GM23338 (cell line): ENCODE measurements at regions not wholly inside any gene's neighbourhood (a gene's known extent, or its start where the extent isn't known, plus 50 kb on each side); places are given as distances from the start of the nearest gene placed in this dataset.

Source experiments
- ATAC-seq: fragments of 200-7000 bp; cut with Tn5 transposase; 3 replicates; pipeline ENCODE4 v1.9.1; 2020
- DNase-seq: peaks from one replicate; pipeline ENCODE4 v3.0.0-alpha.2; 2015; ENCODE audit warnings: low spot score
- H2AFZ ChIP-seq: fragments of 200-600 bp; sonication (generic); 2 replicates; pipeline ENCODE4 v1.8.0; 2016; ENCODE audit warnings: antibody characterized with exemption, mild to moderate bottlenecking, moderate library complexity
- H3F3A ChIP-seq: fragments of 200-600 bp; sonication (generic); replicated peaks from 2 replicates; pipeline ENCODE4 v1.8.0; 2017; ENCODE audit warnings: antibody characterized with exemption, mixed run types, low read depth
- H3K27ac ChIP-seq: fragments of 200-600 bp; sonication (generic); 2 replicates; pipeline ENCODE4 v1.6.1; 2016; ENCODE audit warnings: low read depth
- H3K27me3 ChIP-seq: fragments of 200-600 bp; sonication (generic); 2 replicates; pipeline ENCODE4 v1.8.0; 2016; ENCODE audit warnings: mild to moderate bottlenecking, mixed run types, moderate library complexity; ENCODE audit not compliant: insufficient read depth
- H3K36me3 ChIP-seq: fragments of 200-600 bp; sonication (generic); 2 replicates; pipeline ENCODE4 v1.8.0; 2016; ENCODE audit warnings: mild to moderate bottlenecking; ENCODE audit not compliant: insufficient read depth
- H3K4me1 ChIP-seq: fragments of 200-600 bp; sonication (generic); 2 replicates; pipeline ENCODE4 v1.8.0; 2016; ENCODE audit warnings: mild to moderate bottlenecking, moderate library complexity; ENCODE audit not compliant: insufficient read depth
- H3K4me2 ChIP-seq: fragments of 200-600 bp; sonication (generic); 2 replicates; pipeline ENCODE4 v1.7.1; 2017; ENCODE audit warnings: mixed run types
- H3K4me3 ChIP-seq: fragments of 200-600 bp; sonication (generic); 2 replicates; pipeline ENCODE4 v1.6.1; 2016; ENCODE audit warnings: mixed run types
- H3K79me2 ChIP-seq: fragments of 200-600 bp; sonication (generic); replicated peaks from 2 replicates; pipeline ENCODE4 v1.8.0; 2017; ENCODE audit warnings: mild to moderate bottlenecking; ENCODE audit not compliant: insufficient read depth
- H3K9me2 ChIP-seq: fragments of 200-600 bp; sonication (generic); 2 replicates; pipeline ENCODE4 v1.8.0; 2017; ENCODE audit not compliant: insufficient read depth
- H4K20me1 ChIP-seq: fragments of 200-600 bp; sonication (generic); replicated peaks from 2 replicates; pipeline ENCODE4 v1.8.0; 2017; ENCODE audit warnings: mild to moderate bottlenecking; ENCODE audit not compliant: insufficient read depth
- H3K27ac Mint-ChIP-seq: 2 replicates; pipeline ENCODE4 v1.8.0; 2020; ENCODE audit warnings: inconsistent platforms, mild to moderate bottlenecking, moderate library complexity, mixed read lengths
- H3K27me3 Mint-ChIP-seq: 3 replicates; pipeline ENCODE4 v1.8.0; 2022; ENCODE audit warnings: low read depth, mild to moderate bottlenecking, moderate library complexity, mixed read lengths, inconsistent platforms; ENCODE audit not compliant: insufficient read depth, poor library complexity
- H3K36me3 Mint-ChIP-seq: 3 replicates; pipeline ENCODE4 v1.8.0; 2021; ENCODE audit warnings: low read depth, mild to moderate bottlenecking, inconsistent platforms, moderate library complexity, mixed read lengths
- H3K4me1 Mint-ChIP-seq: 3 replicates; pipeline ENCODE4 v1.8.0; 2020; ENCODE audit warnings: mild to moderate bottlenecking, inconsistent platforms, mixed read lengths
- H3K4me3 Mint-ChIP-seq: 3 replicates; pipeline ENCODE4 v1.8.0; 2021; ENCODE audit warnings: moderate library complexity, mild to moderate bottlenecking, inconsistent platforms, mixed read lengths
- H3K9me3 Mint-ChIP-seq: 3 replicates; pipeline ENCODE4 v1.8.0; 2020; ENCODE audit warnings: moderate library complexity, mild to moderate bottlenecking, inconsistent platforms, mixed read lengths
- CREB1 ChIP-seq: fragments of 250-450 bp; sonication (Bioruptor Pico); IDR thresholded peaks from 2 replicates; pipeline ENCODE4 v1.5.0; 2020; ENCODE audit warnings: low read depth, mild to moderate bottlenecking, moderate library complexity
- ETS1 ChIP-seq: IDR thresholded peaks from 2 replicates; pipeline ENCODE4 v1.6.1; 2016; ENCODE audit warnings: antibody characterized with exemption
- EZH2 ChIP-seq: fragments of 200-600 bp; sonication (generic); IDR thresholded peaks from one replicate; pipeline ENCODE4 v1.8.0; 2017; ENCODE audit warnings: antibody characterized with exemption, mild to moderate bottlenecking, low read depth; ENCODE audit not compliant: unreplicated experiment
- EZH2phosphoT487 ChIP-seq: fragments of 200-600 bp; sonication (generic); IDR thresholded peaks from one replicate; pipeline ENCODE4 v1.8.1; 2018; ENCODE audit warnings: antibody characterized with exemption; ENCODE audit not compliant: unreplicated experiment
- JUNB ChIP-seq: IDR thresholded peaks from one replicate; pipeline ENCODE4 v1.6.1; 2016; ENCODE audit warnings: antibody characterized with exemption; ENCODE audit not compliant: unreplicated experiment
- NANOG ChIP-seq: IDR thresholded peaks from 2 replicates; pipeline ENCODE4 v1.6.1; 2016; ENCODE audit warnings: antibody characterized with exemption, borderline replicate concordance
- POLR2AphosphoS5 ChIP-seq: IDR thresholded peaks from 2 replicates; pipeline ENCODE4 v1.6.1; 2016; ENCODE audit warnings: antibody characterized with exemption, low read depth
- STAT1 ChIP-seq: IDR thresholded peaks from one replicate; pipeline ENCODE4 v1.6.1; 2016; ENCODE audit warnings: antibody characterized with exemption; ENCODE audit not compliant: unreplicated experiment
- ZNF114 ChIP-seq: fragments of 250-450 bp; sonication (Bioruptor Pico); IDR thresholded peaks from 2 replicates; pipeline ENCODE4 v1.5.0; 2020; ENCODE audit warnings: mild to moderate bottlenecking, moderate library complexity
- ZNF331 ChIP-seq: fragments of 250-450 bp; sonication (Bioruptor Pico); IDR thresholded peaks from 2 replicates; pipeline ENCODE4 v1.5.0; 2020; ENCODE audit warnings: low read depth, mild to moderate bottlenecking, moderate library complexity
- ZNF462 ChIP-seq: fragments of 250-450 bp; sonication (Bioruptor Pico); IDR thresholded peaks from 2 replicates; pipeline ENCODE4 v1.5.0; 2020; ENCODE audit warnings: mild to moderate bottlenecking, moderate library complexity
- TF ChIP-seq, protein P1 (sequence below): IDR thresholded peaks from one replicate; pipeline ENCODE4 v1.6.1; 2018; ENCODE audit warnings: antibody characterized with exemption; ENCODE audit not compliant: unreplicated experiment
- TF ChIP-seq, protein P2 (sequence below), 2 experiments: fragments of 200-600 bp in 1 of 2; sonication (generic) in 1 of 2; conservative IDR thresholded peaks; 2 replicates each; pipeline versions ENCODE4 v1.5.1 to v1.6.1; 2016 to 2017; ENCODE audit warnings: antibody characterized with exemption in 2 of 2, low read depth in 2 of 2, mild to moderate bottlenecking in 2 of 2, moderate library complexity in 1 of 2

DNA sequence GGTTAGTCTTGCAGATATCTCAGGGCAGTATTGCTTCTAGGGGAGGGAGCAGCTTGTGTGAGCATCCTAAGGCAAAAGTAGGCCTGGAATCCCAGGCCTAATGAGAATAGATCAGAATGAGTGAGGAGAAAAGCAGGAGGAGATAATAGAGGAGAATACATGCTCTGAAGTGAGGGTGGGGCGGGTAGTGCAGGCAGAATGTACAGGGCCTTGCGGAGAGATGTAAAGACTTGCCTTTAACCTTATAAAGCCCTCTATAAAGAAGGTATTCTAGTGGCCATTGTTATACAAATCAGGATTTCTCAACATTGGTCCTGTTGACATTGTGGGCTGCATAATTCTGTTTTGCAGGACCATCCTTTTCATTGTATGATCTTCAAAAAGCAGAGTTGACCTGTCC is 855.3 kb downstream of the PCDH7 start:
- Histone ChIP-seq H3K79me2 (no peaks in the 10 kb centered on the region), H3K27ac (no peak overlapping the region), H3K27me3 (no peaks in the 10 kb centered on the region), H2AFZ (no peak overlapping the region), H3K4me2 (no peak overlapping the region), H3K36me3 (no peaks in the 10 kb centered on the region), H3K4me3 (no peak overlapping the region), H3K9me2 (no peaks in the 10 kb centered on the region), H3K4me1 (peaks cover 3% of the 10 kb centered on the region), H3F3A (no peaks in the 10 kb centered on the region), H4K20me1 (no peaks in the 10 kb centered on the region)
- H3K4me3 Mint-ChIP-seq: no peak overlapping the region
- ATAC-seq (peak; percentile 81), DNase-seq (peak; percentile 32)
- no peaks in the 10 kb centered on the region for H3K27me3 Mint-ChIP-seq
- TF ChIP-seq ETS1 (no peak), CREB1 (CRISPR knock-in tag) (no peak), ZNF331 (no peak), JUNB (no peak), ZNF462 (no peak), NANOG (no peak), EZH2 (no peak), STAT1 (no peak), EZH2phosphoT487 (no peak), POLR2AphosphoS5 (no peak), ZNF114 (no peak)
- TF ChIP-seq, protein P1, sequence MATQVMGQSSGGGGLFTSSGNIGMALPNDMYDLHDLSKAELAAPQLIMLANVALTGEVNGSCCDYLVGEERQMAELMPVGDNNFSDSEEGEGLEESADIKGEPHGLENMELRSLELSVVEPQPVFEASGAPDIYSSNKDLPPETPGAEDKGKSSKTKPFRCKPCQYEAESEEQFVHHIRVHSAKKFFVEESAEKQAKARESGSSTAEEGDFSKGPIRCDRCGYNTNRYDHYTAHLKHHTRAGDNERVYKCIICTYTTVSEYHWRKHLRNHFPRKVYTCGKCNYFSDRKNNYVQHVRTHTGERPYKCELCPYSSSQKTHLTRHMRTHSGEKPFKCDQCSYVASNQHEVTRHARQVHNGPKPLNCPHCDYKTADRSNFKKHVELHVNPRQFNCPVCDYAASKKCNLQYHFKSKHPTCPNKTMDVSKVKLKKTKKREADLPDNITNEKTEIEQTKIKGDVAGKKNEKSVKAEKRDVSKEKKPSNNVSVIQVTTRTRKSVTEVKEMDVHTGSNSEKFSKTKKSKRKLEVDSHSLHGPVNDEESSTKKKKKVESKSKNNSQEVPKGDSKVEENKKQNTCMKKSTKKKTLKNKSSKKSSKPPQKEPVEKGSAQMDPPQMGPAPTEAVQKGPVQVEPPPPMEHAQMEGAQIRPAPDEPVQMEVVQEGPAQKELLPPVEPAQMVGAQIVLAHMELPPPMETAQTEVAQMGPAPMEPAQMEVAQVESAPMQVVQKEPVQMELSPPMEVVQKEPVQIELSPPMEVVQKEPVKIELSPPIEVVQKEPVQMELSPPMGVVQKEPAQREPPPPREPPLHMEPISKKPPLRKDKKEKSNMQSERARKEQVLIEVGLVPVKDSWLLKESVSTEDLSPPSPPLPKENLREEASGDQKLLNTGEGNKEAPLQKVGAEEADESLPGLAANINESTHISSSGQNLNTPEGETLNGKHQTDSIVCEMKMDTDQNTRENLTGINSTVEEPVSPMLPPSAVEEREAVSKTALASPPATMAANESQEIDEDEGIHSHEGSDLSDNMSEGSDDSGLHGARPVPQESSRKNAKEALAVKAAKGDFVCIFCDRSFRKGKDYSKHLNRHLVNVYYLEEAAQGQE: no peak
- TF ChIP-seq, protein P2, sequence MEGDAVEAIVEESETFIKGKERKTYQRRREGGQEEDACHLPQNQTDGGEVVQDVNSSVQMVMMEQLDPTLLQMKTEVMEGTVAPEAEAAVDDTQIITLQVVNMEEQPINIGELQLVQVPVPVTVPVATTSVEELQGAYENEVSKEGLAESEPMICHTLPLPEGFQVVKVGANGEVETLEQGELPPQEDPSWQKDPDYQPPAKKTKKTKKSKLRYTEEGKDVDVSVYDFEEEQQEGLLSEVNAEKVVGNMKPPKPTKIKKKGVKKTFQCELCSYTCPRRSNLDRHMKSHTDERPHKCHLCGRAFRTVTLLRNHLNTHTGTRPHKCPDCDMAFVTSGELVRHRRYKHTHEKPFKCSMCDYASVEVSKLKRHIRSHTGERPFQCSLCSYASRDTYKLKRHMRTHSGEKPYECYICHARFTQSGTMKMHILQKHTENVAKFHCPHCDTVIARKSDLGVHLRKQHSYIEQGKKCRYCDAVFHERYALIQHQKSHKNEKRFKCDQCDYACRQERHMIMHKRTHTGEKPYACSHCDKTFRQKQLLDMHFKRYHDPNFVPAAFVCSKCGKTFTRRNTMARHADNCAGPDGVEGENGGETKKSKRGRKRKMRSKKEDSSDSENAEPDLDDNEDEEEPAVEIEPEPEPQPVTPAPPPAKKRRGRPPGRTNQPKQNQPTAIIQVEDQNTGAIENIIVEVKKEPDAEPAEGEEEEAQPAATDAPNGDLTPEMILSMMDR (conservative IDR thresholded peaks at IDR 0.05; ENCODE audit: low read depth in 2 of 2): no peak
- no peak overlapping the region; the same call in 1 of the 2 replicates for H3K27ac Mint-ChIP-seq
- H3K4me1 Mint-ChIP-seq: peaks cover 16% of the 10 kb centered on the region
- no peaks in the 10 kb centered on the region for H3K36me3 Mint-ChIP-seq
- no peaks in the 10 kb centered on the region for H3K9me3 Mint-ChIP-seq
